ENCODE measurements at regions not wholly inside any gene's neighbourhood (a gene's known extent, or its start where the extent isn't known, plus 50 kb on each side); places are given as distances from the start of the nearest gene placed in this dataset.

- Histone ChIP-seq H3K36me3 (ENCODE audit: control insufficient read depth, insufficient read depth, low read length) (no peaks in the 10 kb centered on the region), H3K27me3 (ENCODE audit: control insufficient read depth, insufficient read depth, low read length) (no peaks in the 10 kb centered on the region), H3K4me3 (ENCODE audit: low read length) (no peak overlapping the region), H3K27ac (ENCODE audit: low read length) (no peak overlapping the region), H3K4me1 (ENCODE audit: control insufficient read depth, insufficient read depth, low read length) (peaks cover 2% of the 10 kb centered on the region; the same call in 1 of the 2 replicates), H3K9me3 (ENCODE audit: control insufficient read depth, insufficient read depth, low read length) (no peaks in the 10 kb centered on the region)
- no peak for DNase-seq (ENCODE audit: low read depth, low spot score)
Measured at GRCh38 chr13:53522034-53522433, 493.4 kb downstream of the OLFM4 start.

- no peaks in the 10 kb centered on the region for H3K9me3 ChIP-seq (ENCODE audit: control insufficient read depth, insufficient read depth, low read length)
- no CpG with 5 or more reads among the region's 1 CpG for WGBS (ENCODE audit: insufficient coverage, insufficient read length)
Measured at GRCh38 chr13:53537586-53537985, 509.0 kb downstream of the OLFM4 start.

GRCh38 chr13:53545340-53545941 is 516.8 kb downstream of the OLFM4 start:
- no CpG with 5 or more reads among the region's 1 CpG for WGBS (ENCODE audit: insufficient coverage, insufficient read length)
- no peaks in the 10 kb centered on the region for H3K9me3 ChIP-seq (ENCODE audit: control insufficient read depth, insufficient read depth, low read length)
- H3K4me3 ChIP-seq (ENCODE audit: low read length): no peak overlapping the region
- H3K27me3 ChIP-seq (ENCODE audit: control insufficient read depth, insufficient read depth, low read length): no peaks in the 10 kb centered on the region
- DNase-seq (ENCODE audit: low read depth, low spot score): peak; percentile 11
- no peaks in the 10 kb centered on the region for H3K36me3 ChIP-seq (ENCODE audit: control insufficient read depth, insufficient read depth, low read length)
- H3K27ac ChIP-seq (ENCODE audit: low read length): no peak overlapping the region
- H3K4me1 ChIP-seq (ENCODE audit: control insufficient read depth, insufficient read depth, low read length): no peaks in the 10 kb centered on the region

More at GRCh38 chr13:53537586-53537985, 509.0 kb downstream of the OLFM4 start:
- Histone ChIP-seq H3K27ac (ENCODE audit: low read length) (no peak overlapping the region), H3K4me1 (ENCODE audit: control insufficient read depth, insufficient read depth, low read length) (no peaks in the 10 kb centered on the region), H3K36me3 (ENCODE audit: control insufficient read depth, insufficient read depth, low read length) (no peaks in the 10 kb centered on the region), H3K27me3 (ENCODE audit: control insufficient read depth, insufficient read depth, low read length) (no peaks in the 10 kb centered on the region), H3K4me3 (ENCODE audit: low read length) (no peak overlapping the region)
- no peak for DNase-seq (ENCODE audit: low read depth, low spot score)

GRCh38 chr13:53560556-53560955 is 531.9 kb downstream of the OLFM4 start:
- no peak overlapping the region for H3K4me3 ChIP-seq (ENCODE audit: low read length)

GRCh38 chr13:53562419-53562818 is 533.8 kb downstream of the OLFM4 start:
- no peak for DNase-seq (ENCODE audit: low read depth, low spot score)
- H3K27me3 ChIP-seq (ENCODE audit: control insufficient read depth, insufficient read depth, low read length): no peaks in the 10 kb centered on the region
- no peak overlapping the region for H3K27ac ChIP-seq (ENCODE audit: low read length)
- H3K4me3 ChIP-seq (ENCODE audit: low read length): no peak overlapping the region
- no peaks in the 10 kb centered on the region for H3K36me3 ChIP-seq (ENCODE audit: control insufficient read depth, insufficient read depth, low read length)
- no peaks in the 10 kb centered on the region for H3K4me1 ChIP-seq (ENCODE audit: control insufficient read depth, insufficient read depth, low read length)
- H3K9me3 ChIP-seq (ENCODE audit: control insufficient read depth, insufficient read depth, low read length): no peaks in the 10 kb centered on the region
- no CpG with 5 or more reads among the region's 2 CpGs for WGBS (ENCODE audit: insufficient coverage, insufficient read length)

More at GRCh38 chr13:53560556-53560955, 531.9 kb downstream of the OLFM4 start:
- Histone ChIP-seq H3K36me3 (ENCODE audit: control insufficient read depth, insufficient read depth, low read length) (no peaks in the 10 kb centered on the region), H3K9me3 (ENCODE audit: control insufficient read depth, insufficient read depth, low read length) (no peaks in the 10 kb centered on the region), H3K27me3 (ENCODE audit: control insufficient read depth, insufficient read depth, low read length) (no peaks in the 10 kb centered on the region), H3K27ac (ENCODE audit: low read length) (no peak overlapping the region), H3K4me1 (ENCODE audit: control insufficient read depth, insufficient read depth, low read length) (no peaks in the 10 kb centered on the region)
- no CpG with 5 or more reads among the region's 1 CpG for WGBS (ENCODE audit: insufficient coverage, insufficient read length)
- no peak for DNase-seq (ENCODE audit: low read depth, low spot score)

- no peaks in the 10 kb centered on the region for H3K4me1 ChIP-seq (ENCODE audit: control insufficient read depth, insufficient read depth, low read length)
- no peak overlapping the region for H3K27ac ChIP-seq (ENCODE audit: low read length)
- no peak for DNase-seq (ENCODE audit: low read depth, low spot score)
- WGBS (ENCODE audit: insufficient coverage, insufficient read length): no CpG with 5 or more reads among the region's 1 CpG
- H3K36me3 ChIP-seq (ENCODE audit: control insufficient read depth, insufficient read depth, low read length): no peaks in the 10 kb centered on the region
- H3K27me3 ChIP-seq (ENCODE audit: control insufficient read depth, insufficient read depth, low read length): no peaks in the 10 kb centered on the region
- H3K9me3 ChIP-seq (ENCODE audit: control insufficient read depth, insufficient read depth, low read length): no peaks in the 10 kb centered on the region
- no peak overlapping the region for H3K4me3 ChIP-seq (ENCODE audit: low read length)
Measured at GRCh38 chr13:53568491-53568890, 539.9 kb downstream of the OLFM4 start.

- Histone ChIP-seq H3K36me3 (ENCODE audit: control insufficient read depth, insufficient read depth, low read length) (no peaks in the 10 kb centered on the region), H3K4me3 (ENCODE audit: low read length) (no peak overlapping the region), H3K27ac (ENCODE audit: low read length) (no peak overlapping the region), H3K4me1 (ENCODE audit: control insufficient read depth, insufficient read depth, low read length) (no peaks in the 10 kb centered on the region), H3K9me3 (ENCODE audit: control insufficient read depth, insufficient read depth, low read length) (no peaks in the 10 kb centered on the region), H3K27me3 (ENCODE audit: control insufficient read depth, insufficient read depth, low read length) (no peaks in the 10 kb centered on the region)
- DNase-seq (ENCODE audit: low read depth, low spot score): no peak
- no CpG with 5 or more reads among the region's 2 CpGs for WGBS (ENCODE audit: insufficient coverage, insufficient read length)
Measured at GRCh38 chr13:53569453-53569852, 540.8 kb downstream of the OLFM4 start.

- no CpG with 5 or more reads among the region's 5 CpGs for WGBS (ENCODE audit: insufficient coverage, insufficient read length)
Measured at GRCh38 chr13:53601113-53601512, 572.5 kb downstream of the OLFM4 start.

GRCh38 chr13:53605326-53605725 is 576.7 kb downstream of the OLFM4 start:
- H3K4me3 ChIP-seq (ENCODE audit: low read length): no peak overlapping the region

More at GRCh38 chr13:53601113-53601512, 572.5 kb downstream of the OLFM4 start:
- Histone ChIP-seq H3K4me1 (ENCODE audit: control insufficient read depth, insufficient read depth, low read length) (no peaks in the 10 kb centered on the region), H3K9me3 (ENCODE audit: control insufficient read depth, insufficient read depth, low read length) (no peaks in the 10 kb centered on the region), H3K27me3 (ENCODE audit: control insufficient read depth, insufficient read depth, low read length) (no peaks in the 10 kb centered on the region; the same call in 1 of the 2 replicates), H3K4me3 (ENCODE audit: low read length) (no peak overlapping the region), H3K36me3 (ENCODE audit: control insufficient read depth, insufficient read depth, low read length) (no peaks in the 10 kb centered on the region), H3K27ac (ENCODE audit: low read length) (no peak overlapping the region)
- no peak for DNase-seq (ENCODE audit: low read depth, low spot score)

GRCh38 chr13:53612200-53612599 is 583.6 kb downstream of the OLFM4 start:
- no peak overlapping the region for H3K4me3 ChIP-seq (ENCODE audit: low read length)
- no CpG with 5 or more reads among the region's 3 CpGs for WGBS (ENCODE audit: insufficient coverage, insufficient read length)
- DNase-seq (ENCODE audit: low read depth, low spot score): no peak
- no peaks in the 10 kb centered on the region for H3K27me3 ChIP-seq (ENCODE audit: control insufficient read depth, insufficient read depth, low read length)
- H3K27ac ChIP-seq (ENCODE audit: low read length): no peak overlapping the region
- H3K9me3 ChIP-seq (ENCODE audit: control insufficient read depth, insufficient read depth, low read length): no peaks in the 10 kb centered on the region
- no peaks in the 10 kb centered on the region for H3K4me1 ChIP-seq (ENCODE audit: control insufficient read depth, insufficient read depth, low read length)
- H3K36me3 ChIP-seq (ENCODE audit: control insufficient read depth, insufficient read depth, low read length): no peaks in the 10 kb centered on the region

More at GRCh38 chr13:53605326-53605725, 576.7 kb downstream of the OLFM4 start:
- Histone ChIP-seq H3K27me3 (ENCODE audit: control insufficient read depth, insufficient read depth, low read length) (no peaks in the 10 kb centered on the region; the same call in 1 of the 2 replicates), H3K36me3 (ENCODE audit: control insufficient read depth, insufficient read depth, low read length) (no peaks in the 10 kb centered on the region), H3K4me1 (ENCODE audit: control insufficient read depth, insufficient read depth, low read length) (no peaks in the 10 kb centered on the region), H3K27ac (ENCODE audit: low read length) (no peak overlapping the region), H3K9me3 (ENCODE audit: control insufficient read depth, insufficient read depth, low read length) (no peaks in the 10 kb centered on the region)
- no CpG with 5 or more reads among the region's 1 CpG for WGBS (ENCODE audit: insufficient coverage, insufficient read length)
- DNase-seq (ENCODE audit: low read depth, low spot score): no peak

GRCh38 chr13:53622456-53622855 is 593.8 kb downstream of the OLFM4 start:
- no peak for DNase-seq (ENCODE audit: low read depth, low spot score)
- no peaks in the 10 kb centered on the region for H3K4me1 ChIP-seq (ENCODE audit: control insufficient read depth, insufficient read depth, low read length)
- H3K4me3 ChIP-seq (ENCODE audit: low read length): no peak overlapping the region
- H3K27ac ChIP-seq (ENCODE audit: low read length): no peak overlapping the region
- no CpG with 5 or more reads among the region's 2 CpGs for WGBS (ENCODE audit: insufficient coverage, insufficient read length)
- no peaks in the 10 kb centered on the region for H3K27me3 ChIP-seq (ENCODE audit: control insufficient read depth, insufficient read depth, low read length)
- no peaks in the 10 kb centered on the region for H3K36me3 ChIP-seq (ENCODE audit: control insufficient read depth, insufficient read depth, low read length)
- H3K9me3 ChIP-seq (ENCODE audit: control insufficient read depth, insufficient read depth, low read length): no peaks in the 10 kb centered on the region
